Hepatocyte (in vitro differentiated cells): ENCODE measurements at regions not wholly inside any gene's neighbourhood (a gene's known extent, or its start where the extent isn't known, plus 50 kb on each side); places are given as distances from the start of the nearest gene placed in this dataset.

ENCODE experiments used
- DNase-seq: peaks from one replicate; pipeline ENCODE4 v3.0.0-alpha.2; 2016; ENCODE audit warnings: low spot score
- H2AFZ ChIP-seq: fragments of 200-600 bp; sonication (generic); 2 replicates; pipeline ENCODE4 v1.6.0; 2016; ENCODE audit warnings: antibody characterized with exemption, mild to moderate bottlenecking
- H3K27ac ChIP-seq: fragments of 200-600 bp; sonication (generic); 2 replicates; pipeline ENCODE4 v1.5.1; 2016; ENCODE audit warnings: mild to moderate bottlenecking
- H3K27me3 ChIP-seq: fragments of 200-600 bp; sonication (generic); 2 replicates; pipeline ENCODE4 v1.6.1; 2016
- H3K36me3 ChIP-seq: fragments of 200-600 bp; sonication (generic); replicated peaks from 2 replicates; pipeline ENCODE4 v1.5.1; 2016; ENCODE audit warnings: low read depth; ENCODE audit not compliant: insufficient read depth
- H3K4me1 ChIP-seq: fragments of 200-600 bp; sonication (generic); 2 replicates; pipeline ENCODE4 v1.5.1; 2016; ENCODE audit warnings: mild to moderate bottlenecking, moderate library complexity; ENCODE audit not compliant: insufficient read depth
- H3K4me2 ChIP-seq: fragments of 200-600 bp; sonication (generic); 2 replicates; pipeline ENCODE4 v1.6.0; 2016
- H3K4me3 ChIP-seq: fragments of 200-600 bp; sonication (generic); 2 replicates; pipeline ENCODE4 v1.5.1; 2016; ENCODE audit warnings: mild to moderate bottlenecking
- H3K79me2 ChIP-seq: fragments of 200-600 bp; sonication (generic); 2 replicates; pipeline ENCODE4 v1.6.0; 2017; ENCODE audit warnings: mild to moderate bottlenecking
- H3K9me2 ChIP-seq: fragments of 200-600 bp; sonication (generic); replicated peaks from 2 replicates; pipeline ENCODE4 v1.6.0; 2017; ENCODE audit warnings: mild to moderate bottlenecking; ENCODE audit not compliant: insufficient read depth
- H3K9me3 ChIP-seq: fragments of 200-600 bp; sonication (generic); 2 replicates; pipeline ENCODE4 v1.5.1; 2016; ENCODE audit warnings: low read depth, mild to moderate bottlenecking
- H4K20me1 ChIP-seq: fragments of 200-600 bp; sonication (generic); 2 replicates; pipeline ENCODE4 v1.6.0; 2016; ENCODE audit warnings: mild to moderate bottlenecking; ENCODE audit not compliant: insufficient read depth, poor library complexity, severe bottlenecking
- EZH2 ChIP-seq: fragments of 200-600 bp; sonication (generic); IDR thresholded peaks from 2 replicates; pipeline ENCODE4 v1.6.1; 2016; ENCODE audit warnings: antibody characterized with exemption, mild to moderate bottlenecking, borderline replicate concordance
- EZH2phosphoT487 ChIP-seq: fragments of 200-600 bp; sonication (generic); IDR thresholded peaks from one replicate; pipeline ENCODE4 v1.6.1; 2018; ENCODE audit warnings: antibody characterized with exemption, mild to moderate bottlenecking, low read depth, moderate library complexity; ENCODE audit not compliant: unreplicated experiment, severe bottlenecking
- whole genome bisulfite sequencing: methylation state at CpG from one replicate; pipeline ENCODE4 v1.1.6; 2016; ENCODE audit warnings: low lambda C conversion rate; ENCODE audit errors: missing lambda C conversion rate; 5-methylcytosine and 5-hydroxymethylcytosine counted together
- TF ChIP-seq, protein P1 (sequence below): fragments of 200-600 bp; sonication (generic); IDR thresholded peaks from 2 replicates; pipeline ENCODE4 v1.5.1; 2016; ENCODE audit warnings: antibody characterized with exemption, mild to moderate bottlenecking; ENCODE audit not compliant: poor library complexity

DNA sequence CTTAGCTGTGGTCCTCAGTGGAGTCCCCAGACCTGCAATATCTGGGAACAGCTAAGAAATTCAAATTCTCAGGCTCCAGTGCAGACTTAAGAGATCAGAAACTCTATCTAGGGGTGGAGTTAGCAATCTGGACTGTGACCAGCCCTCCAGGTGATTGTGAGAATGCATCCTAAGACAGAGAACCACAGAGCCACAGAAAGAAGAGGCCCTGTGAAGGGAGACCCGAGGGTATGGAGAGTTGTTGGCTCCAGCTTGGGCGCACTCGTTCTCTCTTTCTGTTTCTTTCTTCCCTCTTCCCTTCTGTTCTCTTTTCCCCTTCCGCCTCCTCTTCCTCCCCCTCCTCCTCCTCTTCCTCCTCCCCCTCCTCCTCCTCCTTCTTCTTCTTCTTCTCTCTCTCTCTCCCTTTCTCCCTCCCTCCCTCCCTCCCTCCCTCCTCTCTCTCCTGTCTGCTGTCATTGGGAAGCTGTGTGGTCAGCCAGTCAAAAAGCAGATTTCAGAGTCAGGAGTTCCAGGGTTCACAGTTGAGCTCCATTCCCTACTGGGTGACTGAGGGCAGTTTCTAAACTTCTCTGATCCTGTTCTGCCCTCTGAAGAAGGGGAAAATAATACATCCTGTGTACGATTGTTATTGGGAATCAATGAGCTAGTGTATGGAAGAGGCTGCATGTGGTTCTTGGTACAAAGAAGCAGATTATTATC, 62.1 kb upstream of the STEAP1B start:
- Histone ChIP-seq H3K79me2 (no peaks in the 10 kb centered on the region), H4K20me1 (no peaks in the 10 kb centered on the region), H3K4me3 (no peak overlapping the region), H3K4me2 (peak overlapping the region; percentile 63), H3K27me3 (no peaks in the 10 kb centered on the region), H3K36me3 (no peaks in the 10 kb centered on the region), H3K27ac (peak overlapping the region; percentile 72), H3K4me1 (peaks cover 32% of the 10 kb centered on the region), H3K9me2 (no peaks in the 10 kb centered on the region), H3K9me3 (no peaks in the 10 kb centered on the region), H2AFZ (no peak overlapping the region)
- 45% methylated on average over 3 of the region's 5 CpGs for WGBS
- peak; percentile 62 for DNase-seq
- TF ChIP-seq, protein P1, sequence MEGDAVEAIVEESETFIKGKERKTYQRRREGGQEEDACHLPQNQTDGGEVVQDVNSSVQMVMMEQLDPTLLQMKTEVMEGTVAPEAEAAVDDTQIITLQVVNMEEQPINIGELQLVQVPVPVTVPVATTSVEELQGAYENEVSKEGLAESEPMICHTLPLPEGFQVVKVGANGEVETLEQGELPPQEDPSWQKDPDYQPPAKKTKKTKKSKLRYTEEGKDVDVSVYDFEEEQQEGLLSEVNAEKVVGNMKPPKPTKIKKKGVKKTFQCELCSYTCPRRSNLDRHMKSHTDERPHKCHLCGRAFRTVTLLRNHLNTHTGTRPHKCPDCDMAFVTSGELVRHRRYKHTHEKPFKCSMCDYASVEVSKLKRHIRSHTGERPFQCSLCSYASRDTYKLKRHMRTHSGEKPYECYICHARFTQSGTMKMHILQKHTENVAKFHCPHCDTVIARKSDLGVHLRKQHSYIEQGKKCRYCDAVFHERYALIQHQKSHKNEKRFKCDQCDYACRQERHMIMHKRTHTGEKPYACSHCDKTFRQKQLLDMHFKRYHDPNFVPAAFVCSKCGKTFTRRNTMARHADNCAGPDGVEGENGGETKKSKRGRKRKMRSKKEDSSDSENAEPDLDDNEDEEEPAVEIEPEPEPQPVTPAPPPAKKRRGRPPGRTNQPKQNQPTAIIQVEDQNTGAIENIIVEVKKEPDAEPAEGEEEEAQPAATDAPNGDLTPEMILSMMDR: no peak

DNA sequence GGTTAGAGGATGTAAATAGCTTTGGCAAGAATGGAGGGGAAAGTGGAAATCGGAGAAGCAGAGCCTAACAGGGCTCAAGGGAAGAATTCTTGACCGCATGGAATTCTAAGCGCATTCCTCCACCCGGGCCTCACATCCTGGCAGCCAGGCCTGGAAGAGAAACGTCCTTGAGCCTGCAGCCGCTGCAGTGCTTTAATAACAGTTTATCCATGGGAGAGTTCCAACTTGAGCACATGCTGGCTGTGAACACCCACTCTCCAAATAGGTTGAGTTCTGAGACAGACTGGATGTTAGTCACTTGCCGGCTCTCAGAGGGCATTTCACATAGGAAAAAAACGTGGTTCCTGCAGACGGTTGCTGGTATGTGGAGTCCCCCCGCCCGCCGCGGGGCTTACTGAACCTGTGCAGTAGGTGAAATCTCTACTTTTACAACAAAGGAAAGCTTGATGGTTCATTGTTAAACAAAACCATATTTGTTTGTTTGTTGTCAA, 61.4 kb upstream of the STEAP1B start:
- H3K9me2 ChIP-seq: no peaks in the 10 kb centered on the region
- 10% methylated on average over 13 of the region's 13 CpGs for WGBS
- H4K20me1 ChIP-seq: no peaks in the 10 kb centered on the region
- H3K27me3 ChIP-seq: no peaks in the 10 kb centered on the region
- H3K4me3 ChIP-seq: no peak overlapping the region
- no peaks in the 10 kb centered on the region for H3K9me3 ChIP-seq
- peak overlapping the region; percentile 63 for H3K4me2 ChIP-seq
- H3K4me1 ChIP-seq: peaks cover 32% of the 10 kb centered on the region
- TF ChIP-seq, protein P1: no peak
- TF ChIP-seq EZH2phosphoT487: no peak
- no peak for TF ChIP-seq EZH2
- H3K27ac ChIP-seq: peak overlapping the region; percentile 72
- no peaks in the 10 kb centered on the region for H3K36me3 ChIP-seq
- H3K79me2 ChIP-seq: no peaks in the 10 kb centered on the region
- peak; percentile 85 for DNase-seq
- H2AFZ ChIP-seq: no peak overlapping the region

DNA sequence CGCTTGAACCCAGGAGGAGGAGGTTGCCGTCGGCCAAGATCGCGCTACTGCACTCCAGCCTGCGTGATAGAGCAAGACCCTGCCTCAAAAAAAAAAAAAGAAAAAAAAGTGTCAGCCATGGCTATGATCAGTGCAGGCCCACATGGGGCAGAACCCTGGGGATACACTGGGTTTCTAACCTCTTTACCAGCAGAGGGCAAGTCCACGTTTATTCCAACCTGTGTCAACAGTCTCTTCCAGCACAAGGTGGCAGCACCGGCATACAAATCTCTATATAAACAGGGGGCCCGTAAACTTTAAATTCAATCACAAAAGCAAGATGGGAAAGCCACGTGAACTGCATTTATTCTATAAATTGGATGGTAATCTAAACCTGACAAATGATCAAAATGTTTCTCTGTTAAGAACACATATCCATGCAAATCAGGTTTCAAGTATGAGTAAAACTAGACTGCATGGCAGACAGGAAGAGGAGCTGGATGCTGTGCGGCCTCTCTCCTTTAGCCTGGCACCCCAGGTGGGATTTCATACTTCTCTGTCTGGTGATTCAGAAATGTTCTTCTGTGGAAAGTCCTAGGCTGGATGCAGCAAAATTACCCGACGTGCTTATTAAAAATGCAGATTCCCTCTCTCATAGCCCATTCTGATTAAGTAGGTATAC, 60.0 kb upstream of the STEAP1B start:
- DNase-seq: peak; percentile 84
- H2AFZ ChIP-seq: no peak overlapping the region
- no peaks in the 10 kb centered on the region for H3K9me3 ChIP-seq
- H3K27ac ChIP-seq: no peak overlapping the region
- H3K27me3 ChIP-seq: no peaks in the 10 kb centered on the region
- no peak for TF ChIP-seq EZH2
- TF ChIP-seq, protein P1: peak; percentile 97
- H3K4me1 ChIP-seq: peaks cover 32% of the 10 kb centered on the region
- WGBS: 44% methylated on average over 13 of the region's 13 CpGs
- H3K9me2 ChIP-seq: no peaks in the 10 kb centered on the region
- no peak overlapping the region for H3K4me3 ChIP-seq
- no peaks in the 10 kb centered on the region for H3K36me3 ChIP-seq
- H4K20me1 ChIP-seq: no peaks in the 10 kb centered on the region
- no peaks in the 10 kb centered on the region for H3K79me2 ChIP-seq
- H3K4me2 ChIP-seq: no peak overlapping the region
